Skeletal muscle satellite cell (primary cell): ENCODE measurements at regions not wholly inside any gene's neighbourhood (a gene's known extent, or its start where the extent isn't known, plus 50 kb on each side); places are given as distances from the start of the nearest gene placed in this dataset.

ENCODE experiments used
- H3K27me3 ChIP-seq: 2 replicates; pipeline ENCODE4 v1.7.0; 2013; ENCODE audit warnings: low read length; ENCODE audit not compliant: control insufficient read depth, insufficient read depth
- H3K36me3 ChIP-seq: 2 replicates; pipeline ENCODE4 v1.7.0; 2013; ENCODE audit warnings: mild to moderate bottlenecking, control low read depth, low read length; ENCODE audit not compliant: insufficient read depth
- H3K4me1 ChIP-seq: 2 replicates; pipeline ENCODE4 v1.7.0; 2013; ENCODE audit warnings: low read length; ENCODE audit not compliant: control insufficient read depth, insufficient read depth
- H3K4me2 ChIP-seq: 2 replicates; pipeline ENCODE4 v1.7.0; 2013; ENCODE audit warnings: mild to moderate bottlenecking, low read length
- H3K4me3 ChIP-seq: 2 replicates; pipeline ENCODE4 v1.7.0; 2013; ENCODE audit warnings: low read length
- H3K9ac ChIP-seq: 2 replicates; pipeline ENCODE4 v1.7.0; 2013; ENCODE audit warnings: mild to moderate bottlenecking, low read depth, low read length, moderate library complexity
- H3K9me3 ChIP-seq: replicated peaks from 2 replicates; pipeline ENCODE4 v1.7.0; 2013; ENCODE audit warnings: mild to moderate bottlenecking, control low read depth, low read length

DNA sequence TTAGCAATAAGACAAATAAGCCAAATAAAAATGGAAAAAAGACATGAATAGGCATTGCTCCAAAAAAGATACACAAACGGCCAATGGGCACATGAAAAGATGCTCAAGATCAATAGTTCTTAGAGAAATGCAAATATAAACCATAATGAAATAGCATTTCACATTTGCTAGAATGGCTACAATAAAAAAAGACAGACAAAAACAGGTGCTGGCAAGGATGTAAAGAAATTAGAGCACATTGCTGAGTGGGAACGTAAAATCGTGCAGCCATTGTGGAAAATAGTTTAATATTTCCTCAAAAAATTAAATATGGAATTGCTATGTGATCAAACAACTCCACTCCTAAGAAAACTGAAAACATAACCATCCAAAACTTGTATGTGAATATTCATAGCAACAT lies 160.0 kb upstream of the SPATS2L start:
- H3K36me3 ChIP-seq: no peaks in the 10 kb centered on the region
- no peak overlapping the region for H3K4me3 ChIP-seq
- peaks cover 3% of the 10 kb centered on the region for H3K4me1 ChIP-seq
- H3K27me3 ChIP-seq: no peaks in the 10 kb centered on the region
- H3K9me3 ChIP-seq: no peaks in the 10 kb centered on the region
- H3K4me2 ChIP-seq: no peak overlapping the region
- no peak overlapping the region for H3K9ac ChIP-seq

DNA sequence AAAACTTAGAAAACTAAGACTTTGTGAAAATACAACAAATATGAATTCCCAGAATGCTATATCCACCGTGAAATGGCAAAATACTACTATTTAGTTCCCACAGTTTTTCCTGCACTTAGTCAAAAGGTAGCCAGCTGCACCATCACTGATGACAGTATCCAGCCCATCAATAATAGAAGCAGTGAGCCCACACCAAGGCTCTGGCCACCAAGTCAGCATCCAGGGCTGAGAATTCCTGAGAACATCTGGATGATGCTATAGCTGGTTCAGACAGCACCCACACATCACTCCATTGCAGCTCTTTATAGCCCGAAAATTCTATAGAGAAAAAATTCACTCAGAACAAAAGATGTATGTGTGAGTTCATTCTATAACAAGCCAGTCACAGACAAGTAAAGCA lies 159.1 kb upstream of the SPATS2L start:
- Histone ChIP-seq H3K4me3 (no peak overlapping the region), H3K27me3 (no peaks in the 10 kb centered on the region), H3K36me3 (no peaks in the 10 kb centered on the region), H3K9me3 (no peaks in the 10 kb centered on the region), H3K9ac (no peak overlapping the region), H3K4me2 (no peak overlapping the region), H3K4me1 (peaks cover 3% of the 10 kb centered on the region)

DNA sequence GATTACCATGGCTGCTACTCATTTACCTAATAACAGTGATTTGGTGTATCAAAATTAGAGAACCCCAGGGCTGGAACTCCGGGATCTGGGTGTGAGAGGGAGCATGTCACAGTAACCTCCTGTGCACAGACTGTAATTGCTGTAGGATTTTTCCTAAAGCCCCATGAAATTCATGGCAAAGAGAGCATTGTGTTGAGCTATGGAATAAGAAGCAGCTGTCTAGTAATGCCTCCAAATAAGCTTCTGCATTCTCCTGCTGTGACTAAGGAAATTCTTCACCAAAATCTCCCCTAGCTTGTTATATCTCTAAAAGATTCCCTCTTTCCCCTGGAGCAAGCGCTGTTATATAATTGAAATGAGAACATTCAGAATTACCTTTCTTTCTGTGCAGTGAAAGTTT lies 158.1 kb upstream of the SPATS2L start:
- H3K9ac ChIP-seq: no peak overlapping the region
- no peak overlapping the region for H3K4me2 ChIP-seq
- H3K4me1 ChIP-seq: peaks cover 3% of the 10 kb centered on the region
- H3K4me3 ChIP-seq: no peak overlapping the region
- H3K9me3 ChIP-seq: no peaks in the 10 kb centered on the region
- no peaks in the 10 kb centered on the region for H3K27me3 ChIP-seq
- H3K36me3 ChIP-seq: no peaks in the 10 kb centered on the region

DNA sequence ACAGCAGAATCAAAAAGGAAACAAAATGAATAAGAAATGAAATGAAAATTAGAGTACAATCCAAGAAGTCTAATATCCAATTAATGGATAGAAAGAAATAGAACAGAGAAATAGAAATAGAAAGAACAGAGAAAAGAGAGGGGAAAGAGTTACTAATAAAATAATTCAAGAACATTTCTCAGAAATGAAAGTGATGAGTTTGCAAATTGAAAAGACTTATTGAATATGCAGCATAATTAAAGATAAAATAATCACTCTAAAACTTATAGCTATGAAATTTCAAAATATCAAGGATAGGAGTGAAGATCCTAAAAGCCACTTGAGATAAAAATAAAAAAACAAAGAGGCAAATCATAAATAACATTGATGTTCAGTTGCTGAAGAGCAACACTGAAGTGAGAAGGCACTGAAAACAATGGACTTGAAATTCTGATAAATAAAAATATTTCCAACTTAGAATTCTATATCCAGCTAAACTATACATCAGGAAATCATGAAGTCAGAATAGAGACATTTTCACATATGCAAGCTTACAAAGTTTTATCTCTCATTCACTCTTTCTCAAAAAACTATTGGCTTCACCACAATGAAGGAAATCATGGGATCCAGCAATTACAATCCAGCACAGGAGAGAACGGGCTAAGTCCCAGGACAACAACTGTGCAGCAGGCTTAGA lies 155.9 kb upstream of the SPATS2L start:
- Histone ChIP-seq H3K4me2 (no peak overlapping the region), H3K27me3 (no peaks in the 10 kb centered on the region), H3K4me3 (no peak overlapping the region), H3K9me3 (no peaks in the 10 kb centered on the region), H3K4me1 (peaks cover 3% of the 10 kb centered on the region), H3K9ac (no peak overlapping the region), H3K36me3 (no peaks in the 10 kb centered on the region)

DNA sequence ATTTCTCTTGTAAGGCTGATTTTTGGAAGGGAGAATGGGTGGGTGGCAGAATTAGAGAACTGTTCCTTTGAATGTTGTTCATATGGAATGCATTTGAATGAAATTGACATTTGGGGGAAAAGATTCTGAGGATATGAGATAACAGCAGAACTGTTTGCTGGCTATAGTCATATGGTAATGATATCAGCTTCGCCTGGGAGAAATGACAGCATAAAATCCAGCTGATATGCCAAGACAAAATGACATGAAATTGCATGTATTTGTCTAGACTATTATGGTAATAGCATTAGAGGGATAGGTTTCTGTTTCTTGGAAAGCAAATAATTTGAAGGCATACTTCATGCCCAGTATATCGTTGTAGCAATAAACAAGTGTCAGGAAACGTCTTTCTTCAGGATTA lies 150.8 kb upstream of the SPATS2L start:
- Histone ChIP-seq H3K36me3 (no peaks in the 10 kb centered on the region), H3K9ac (no peak overlapping the region), H3K4me1 (peaks cover 22% of the 10 kb centered on the region), H3K4me2 (peak overlapping the region; percentile 80), H3K9me3 (no peaks in the 10 kb centered on the region), H3K27me3 (no peaks in the 10 kb centered on the region), H3K4me3 (peak overlapping the region; percentile 65)

DNA sequence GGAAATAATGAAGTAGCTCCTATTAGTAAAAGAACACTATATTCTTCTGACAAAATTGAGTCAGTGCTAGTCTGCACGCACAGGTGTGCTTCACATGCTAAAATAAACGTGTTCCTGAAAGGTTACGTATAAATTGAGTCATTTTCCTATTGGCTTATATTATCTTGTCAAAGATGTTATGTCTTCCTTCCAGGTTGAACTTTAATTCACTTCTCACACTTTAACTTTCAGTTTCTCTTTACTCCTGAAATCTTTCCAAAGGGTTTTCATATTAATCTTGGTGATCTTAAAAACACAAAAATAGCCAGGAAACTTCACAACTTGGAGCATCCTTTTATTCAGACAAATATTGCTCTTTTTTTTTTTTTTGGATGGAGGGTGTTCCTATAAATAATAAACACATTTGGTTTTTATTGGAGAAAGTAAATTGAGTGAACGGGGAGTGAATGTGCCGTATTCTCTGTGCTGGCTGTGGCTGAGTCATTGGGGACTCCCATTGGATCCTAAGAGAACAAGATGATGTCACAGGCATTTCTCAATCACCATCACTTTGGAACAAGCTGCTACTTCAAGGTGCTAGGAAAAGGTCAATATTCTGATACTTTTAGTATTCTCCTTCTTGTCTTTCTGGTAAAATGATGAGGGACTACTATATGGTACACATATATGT lies 150.2 kb upstream of the SPATS2L start:
- peaks cover 23% of the 10 kb centered on the region for H3K4me1 ChIP-seq
- no peaks in the 10 kb centered on the region for H3K27me3 ChIP-seq
- H3K9me3 ChIP-seq: no peaks in the 10 kb centered on the region
- H3K4me3 ChIP-seq: peak overlapping the region; percentile 65
- H3K36me3 ChIP-seq: no peaks in the 10 kb centered on the region
- peak overlapping the region; percentile 80 for H3K4me2 ChIP-seq
- peak overlapping the region; percentile 63 for H3K9ac ChIP-seq

DNA sequence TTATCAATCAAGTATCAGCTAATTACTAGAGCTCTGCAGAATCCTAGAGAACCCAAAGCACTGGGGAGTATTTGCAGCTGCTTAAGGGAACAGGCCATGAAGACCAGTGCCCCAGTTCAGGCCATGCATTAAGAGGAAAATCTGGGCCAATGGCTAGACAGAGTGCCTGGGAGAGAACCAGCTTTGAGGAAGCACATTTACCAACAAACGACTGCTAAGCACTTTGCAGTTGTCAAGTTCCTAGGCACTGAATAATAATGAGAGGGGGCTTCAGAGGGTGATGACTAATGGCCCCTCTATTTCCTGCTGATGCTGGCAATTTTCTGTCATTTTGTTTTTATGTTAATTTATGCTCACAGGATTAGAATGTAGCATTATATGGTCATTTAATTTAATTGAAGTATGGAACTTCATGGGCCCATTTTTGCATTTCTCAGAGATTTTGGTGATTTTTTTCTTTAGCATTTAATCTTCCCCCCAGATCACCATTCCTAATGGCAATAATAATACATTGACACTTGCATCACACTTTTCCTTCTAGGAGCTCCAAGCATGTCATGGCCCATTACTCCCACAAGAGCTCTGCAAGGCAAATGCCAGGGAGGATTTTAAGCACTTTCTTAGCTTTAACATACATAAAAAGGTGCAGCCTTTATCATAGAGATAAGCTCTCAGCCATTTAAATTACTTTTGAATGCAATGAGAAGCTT lies 147.7 kb upstream of the SPATS2L start:
- Histone ChIP-seq H3K36me3 (no peaks in the 10 kb centered on the region), H3K4me1 (peaks cover 23% of the 10 kb centered on the region), H3K4me3 (no peak overlapping the region), H3K27me3 (no peaks in the 10 kb centered on the region), H3K9me3 (no peaks in the 10 kb centered on the region), H3K9ac (no peak overlapping the region), H3K4me2 (no peak overlapping the region)

DNA sequence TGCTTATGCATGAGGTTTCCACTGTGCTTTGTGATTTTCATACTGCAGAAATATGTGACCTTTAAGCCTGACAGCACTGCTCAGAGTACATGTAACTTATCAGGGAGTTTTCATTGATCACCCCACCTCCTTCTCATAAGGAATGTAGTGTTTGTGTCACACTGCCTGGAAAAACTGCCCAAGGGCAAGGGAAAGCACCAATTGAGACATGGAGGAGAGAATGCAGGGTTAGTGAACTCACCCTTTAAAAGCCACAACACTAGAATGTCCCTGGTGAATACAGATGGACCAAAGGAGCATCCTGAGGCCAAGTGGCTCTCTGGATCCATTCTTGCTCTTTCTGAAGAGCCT lies 147.2 kb upstream of the SPATS2L start:
- no peak overlapping the region for H3K9ac ChIP-seq
- peaks cover 23% of the 10 kb centered on the region for H3K4me1 ChIP-seq
- no peaks in the 10 kb centered on the region for H3K27me3 ChIP-seq
- H3K36me3 ChIP-seq: no peaks in the 10 kb centered on the region
- no peak overlapping the region for H3K4me3 ChIP-seq
- peak overlapping the region; percentile 60 for H3K4me2 ChIP-seq
- H3K9me3 ChIP-seq: no peaks in the 10 kb centered on the region

DNA sequence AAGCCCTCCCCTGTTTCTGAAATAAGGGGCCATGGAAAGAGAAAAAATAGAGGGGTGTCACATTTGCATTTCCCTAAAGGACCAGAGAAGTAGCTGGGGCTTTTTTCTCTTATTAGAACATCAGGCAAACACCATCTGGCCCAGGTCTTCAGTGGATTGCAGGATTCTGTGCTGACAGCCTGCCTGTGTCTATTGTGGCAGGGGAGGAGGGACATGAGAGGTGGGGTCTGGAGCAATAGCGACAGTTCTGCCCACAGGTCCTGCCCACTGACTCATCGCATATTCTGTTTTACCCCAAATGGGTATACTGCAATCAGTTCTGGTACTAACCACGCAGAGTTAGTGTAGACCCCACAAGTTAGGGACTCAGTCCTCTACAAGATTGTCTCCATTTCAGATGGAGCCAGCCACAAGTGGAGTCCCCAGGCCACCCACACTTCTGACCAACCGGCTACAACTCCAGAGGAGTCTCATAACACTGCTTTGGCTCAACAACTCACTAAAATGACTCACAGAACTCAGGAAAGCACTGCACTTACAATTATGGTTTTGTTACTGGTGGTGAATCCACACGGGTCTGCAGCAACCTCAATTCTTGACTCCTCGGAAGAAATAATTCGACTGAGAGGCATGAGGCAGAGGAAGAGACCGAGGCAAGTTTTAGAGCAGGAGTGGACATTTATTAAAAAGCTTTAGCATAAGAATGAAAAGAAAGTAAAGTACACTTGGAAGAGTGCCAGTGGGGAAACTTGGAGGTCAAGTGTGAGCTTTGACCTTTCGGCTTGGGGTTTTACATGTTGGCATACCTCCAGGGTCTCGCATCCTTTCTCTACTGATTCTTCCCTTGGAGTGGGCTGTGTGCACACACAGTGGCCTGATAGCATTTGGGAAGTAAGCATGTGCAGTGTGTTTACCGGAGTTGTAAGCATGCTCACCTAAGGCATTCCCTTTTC lies 146.4 kb upstream of the SPATS2L start:
- Histone ChIP-seq H3K9ac (no peak overlapping the region), H3K36me3 (no peaks in the 10 kb centered on the region), H3K27me3 (no peaks in the 10 kb centered on the region), H3K9me3 (no peaks in the 10 kb centered on the region), H3K4me3 (peak overlapping the region; percentile 12), H3K4me2 (peak overlapping the region; percentile 60), H3K4me1 (peaks cover 23% of the 10 kb centered on the region)

DNA sequence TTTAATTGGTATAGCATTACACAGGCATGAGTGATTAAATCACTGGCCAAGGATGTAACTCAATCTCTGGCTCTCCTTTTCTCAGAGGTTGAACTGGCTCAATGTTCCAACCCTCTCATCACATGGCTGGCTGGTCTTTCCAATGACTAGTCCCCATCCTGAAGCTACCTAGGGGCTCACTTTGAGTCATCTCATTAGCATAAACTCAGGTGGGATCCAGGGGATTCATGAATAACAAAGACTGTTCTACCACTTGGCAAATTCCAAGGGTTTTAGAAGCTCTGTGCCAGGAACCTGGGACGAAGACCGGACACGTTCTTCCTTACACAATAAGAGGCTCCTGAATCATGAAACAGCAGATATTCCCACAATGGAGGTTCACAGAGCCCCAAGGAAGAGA lies 145.0 kb upstream of the SPATS2L start:
- Histone ChIP-seq H3K4me1 (peaks cover 18% of the 10 kb centered on the region), H3K9ac (no peak overlapping the region), H3K9me3 (peaks cover 4% of the 10 kb centered on the region), H3K4me3 (no peak overlapping the region), H3K36me3 (no peaks in the 10 kb centered on the region), H3K27me3 (no peaks in the 10 kb centered on the region), H3K4me2 (no peak overlapping the region)

DNA sequence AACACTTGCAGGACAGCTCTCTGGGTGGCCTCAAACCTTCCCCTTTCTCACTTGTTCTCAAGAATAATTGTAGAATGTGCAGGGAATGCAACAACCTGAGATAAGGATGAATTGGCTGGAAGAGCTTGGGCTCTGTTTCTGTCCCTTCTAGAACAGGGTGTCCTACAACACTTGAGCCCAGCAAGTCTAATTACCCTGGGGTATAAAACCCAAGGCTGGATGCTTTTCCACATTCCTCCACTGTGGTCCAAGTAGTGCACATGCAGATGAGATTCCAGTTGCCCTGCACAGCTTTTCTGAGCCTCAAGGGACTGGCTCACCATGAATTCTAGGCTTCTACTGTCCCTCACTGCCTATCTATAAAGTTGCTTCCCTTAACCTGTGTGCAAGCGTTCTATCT lies 140.8 kb upstream of the SPATS2L start:
- no peak overlapping the region for H3K4me2 ChIP-seq
- H3K36me3 ChIP-seq: no peaks in the 10 kb centered on the region
- no peak overlapping the region for H3K9ac ChIP-seq
- H3K27me3 ChIP-seq: no peaks in the 10 kb centered on the region
- peaks cover 4% of the 10 kb centered on the region for H3K9me3 ChIP-seq
- H3K4me1 ChIP-seq: peaks cover 11% of the 10 kb centered on the region
- H3K4me3 ChIP-seq: no peak overlapping the region
